Naive B cell (primary cell): ENCODE measurements at regions not wholly inside any gene's neighbourhood (a gene's known extent, or its start where the extent isn't known, plus 50 kb on each side); places are given as distances from the start of the nearest gene placed in this dataset.

Source experiments
- ATAC-seq, 2 donors: fragments of 150-1000 bp; cut with Tn5 transposase; 2 replicates each; pipeline ENCODE4 v1.10.0; 2021; ENCODE audit warnings: low read depth in 2 of 2, mild to moderate bottlenecking in 2 of 2, moderate library complexity in 2 of 2
- DNase-seq: peaks from one replicate; pipeline ENCODE4 v3.0.0; 2022
- H3K27ac Mint-ChIP-seq, 6 donors: one replicate each; pipeline ENCODE4 v1.8.0; 2020 to 2022; ENCODE audit warnings: mild to moderate bottlenecking in 6 of 6, mixed read lengths in 6 of 6, moderate library complexity in 5 of 6, inconsistent platforms in 2 of 6
- H3K27me3 Mint-ChIP-seq, 3 donors: one replicate each; pipeline ENCODE4 v1.8.0; 2021 to 2022; ENCODE audit warnings: mixed read lengths in 3 of 3, mild to moderate bottlenecking in 1 of 3
- H3K36me3 Mint-ChIP-seq, 2 donors: one replicate each; pipeline ENCODE4 v1.8.0; 2020 to 2022; ENCODE audit warnings: mixed read lengths in 2 of 2, inconsistent platforms in 1 of 2, mild to moderate bottlenecking in 1 of 2
- H3K4me1 Mint-ChIP-seq, 3 donors: one replicate each; pipeline ENCODE4 v1.8.0; 2020 to 2022; ENCODE audit warnings: mixed read lengths in 3 of 3, inconsistent platforms in 1 of 3, mild to moderate bottlenecking in 1 of 3, moderate library complexity in 1 of 3
- H3K4me3 Mint-ChIP-seq, 8 donors: one replicate each; pipeline ENCODE4 v1.8.0; 2020 to 2022; ENCODE audit warnings: mild to moderate bottlenecking in 8 of 8, mixed read lengths in 8 of 8, moderate library complexity in 8 of 8, inconsistent platforms in 2 of 8
- H3K9me3 Mint-ChIP-seq, 7 donors: one replicate each; pipeline ENCODE4 v1.8.0; 2020 to 2022; ENCODE audit warnings: mixed read lengths in 7 of 7, mild to moderate bottlenecking in 5 of 7, inconsistent platforms in 2 of 7, moderate library complexity in 1 of 7

GRCh38 chr7:17054206-17054605, 172.4 kb upstream of the AGR3 start:
- ATAC-seq (no peak), DNase-seq (no peak)
- no peaks in the 10 kb centered on the region for H3K27me3 Mint-ChIP-seq
- H3K9me3 Mint-ChIP-seq, result peaks cover 0 to 7% (median 0%) of the 10 kb centered on the region in 7 donors
- peaks cover 0 to 8% (median 0%) of the 10 kb centered on the region in 3 donors for H3K4me1 Mint-ChIP-seq
- no peaks in the 10 kb centered on the region for H3K36me3 Mint-ChIP-seq
- no peak overlapping the region for H3K27ac Mint-ChIP-seq
- no peak overlapping the region for H3K4me3 Mint-ChIP-seq

GRCh38 chr7:17054836-17055235, 173.1 kb upstream of the AGR3 start:
- Mint-ChIP-seq H3K4me3 (no peak overlapping the region), H3K27me3 (no peaks in the 10 kb centered on the region), H3K36me3 (no peaks in the 10 kb centered on the region), H3K27ac (no peak overlapping the region), H3K9me3 (peaks cover 0 to 7% (median 0%) of the 10 kb centered on the region in 7 donors), H3K4me1 (peaks cover 3 to 14% (median 3%) of the 10 kb centered on the region in 3 donors)
- ATAC-seq, result no peak
- no peak for DNase-seq

GRCh38 chr7:17055596-17055995, 173.8 kb upstream of the AGR3 start:
- Mint-ChIP-seq H3K27me3 (no peaks in the 10 kb centered on the region), H3K27ac (no peak overlapping the region), H3K4me3 (no peak overlapping the region), H3K36me3 (no peaks in the 10 kb centered on the region), H3K9me3 (peaks cover 0 to 7% (median 0%) of the 10 kb centered on the region in 7 donors), H3K4me1 (peaks cover 4 to 16% (median 4%) of the 10 kb centered on the region in 3 donors)
- DNase-seq (no peak), ATAC-seq (no peak)

GRCh38 chr7:17056491-17057142, 174.8 kb upstream of the AGR3 start:
- ATAC-seq, result no peak
- DNase-seq, result no peak
- H3K36me3 Mint-ChIP-seq, result no peaks in the 10 kb centered on the region
- no peaks in the 10 kb centered on the region for H3K27me3 Mint-ChIP-seq
- H3K27ac Mint-ChIP-seq, result no peak overlapping the region
- H3K9me3 Mint-ChIP-seq, result peaks cover 0 to 7% (median 0%) of the 10 kb centered on the region in 7 donors
- no peak overlapping the region for H3K4me3 Mint-ChIP-seq
- peaks cover 4 to 16% (median 4%) of the 10 kb centered on the region in 3 donors for H3K4me1 Mint-ChIP-seq

- ATAC-seq, result no peak
- Mint-ChIP-seq H3K36me3 (no peaks in the 10 kb centered on the region), H3K4me3 (no peak overlapping the region), H3K9me3 (peaks cover 0 to 4% (median 0%) of the 10 kb centered on the region in 7 donors), H3K4me1 (peaks cover 4 to 16% (median 4%) of the 10 kb centered on the region in 3 donors), H3K27me3 (no peaks in the 10 kb centered on the region), H3K27ac (no peak overlapping the region)
- no peak for DNase-seq
These were observed 175.3 kb upstream of the AGR3 start for GRCh38 chr7:17057143-17057509.

- Mint-ChIP-seq H3K4me3 (no peak overlapping the region), H3K27me3 (no peaks in the 10 kb centered on the region), H3K36me3 (no peaks in the 10 kb centered on the region), H3K9me3 (no peaks in the 10 kb centered on the region), H3K27ac (no peak overlapping the region), H3K4me1 (peaks cover 4 to 16% (median 4%) of the 10 kb centered on the region in 3 donors)
- ATAC-seq (peak in 1 of 2 donors; percentile 30), DNase-seq (no peak)
These were observed 176.8 kb upstream of the AGR3 start for GRCh38 chr7:17058568-17058967.

- Mint-ChIP-seq H3K27me3 (no peaks in the 10 kb centered on the region), H3K9me3 (no peaks in the 10 kb centered on the region), H3K27ac (no peak overlapping the region), H3K4me1 (peaks cover 4 to 16% (median 4%) of the 10 kb centered on the region in 3 donors), H3K4me3 (no peak overlapping the region), H3K36me3 (no peaks in the 10 kb centered on the region)
- DNase-seq (no peak), ATAC-seq (no peak)
These were observed 178.3 kb upstream of the AGR3 start for GRCh38 chr7:17060051-17060450.

GRCh38 chr7:17061443-17061842, 179.7 kb upstream of the AGR3 start:
- Mint-ChIP-seq H3K27me3 (no peaks in the 10 kb centered on the region), H3K4me1 (peaks cover 4 to 16% (median 4%) of the 10 kb centered on the region in 3 donors), H3K9me3 (no peaks in the 10 kb centered on the region), H3K27ac (no peak overlapping the region), H3K36me3 (no peaks in the 10 kb centered on the region), H3K4me3 (no peak overlapping the region)
- ATAC-seq (no peak), DNase-seq (no peak)

- Mint-ChIP-seq H3K27ac (no peak overlapping the region), H3K4me1 (peaks cover 4 to 16% (median 4%) of the 10 kb centered on the region in 3 donors), H3K27me3 (no peaks in the 10 kb centered on the region), H3K36me3 (no peaks in the 10 kb centered on the region), H3K4me3 (no peak overlapping the region), H3K9me3 (no peaks in the 10 kb centered on the region)
- ATAC-seq (no peak), DNase-seq (no peak)
These were observed 180.6 kb upstream of the AGR3 start for GRCh38 chr7:17062151-17063044.

GRCh38 chr7:17063045-17063383, 181.2 kb upstream of the AGR3 start:
- no peak overlapping the region for H3K27ac Mint-ChIP-seq
- no peaks in the 10 kb centered on the region for H3K36me3 Mint-ChIP-seq
- H3K9me3 Mint-ChIP-seq, result no peaks in the 10 kb centered on the region
- H3K4me1 Mint-ChIP-seq, result peaks cover 4 to 16% (median 4%) of the 10 kb centered on the region in 3 donors
- H3K4me3 Mint-ChIP-seq, result no peak overlapping the region
- ATAC-seq, result no peak
- H3K27me3 Mint-ChIP-seq, result no peaks in the 10 kb centered on the region
- no peak for DNase-seq

GRCh38 chr7:17067691-17068090, 185.9 kb upstream of the AGR3 start:
- no peaks in the 10 kb centered on the region for H3K36me3 Mint-ChIP-seq
- H3K27ac Mint-ChIP-seq, result no peak overlapping the region
- H3K4me3 Mint-ChIP-seq, result no peak overlapping the region

GRCh38 chr7:17069146-17069545, 187.4 kb upstream of the AGR3 start:
- DNase-seq, result no peak
- Mint-ChIP-seq H3K4me3 (no peak overlapping the region), H3K9me3 (no peaks in the 10 kb centered on the region), H3K4me1 (no peaks in the 10 kb centered on the region), H3K27ac (no peak overlapping the region), H3K27me3 (no peaks in the 10 kb centered on the region), H3K36me3 (no peaks in the 10 kb centered on the region)
- no peak for ATAC-seq

More at GRCh38 chr7:17067691-17068090, 185.9 kb upstream of the AGR3 start:
- no peaks in the 10 kb centered on the region for H3K4me1 Mint-ChIP-seq
- no peak for ATAC-seq
- H3K27me3 Mint-ChIP-seq, result no peaks in the 10 kb centered on the region
- DNase-seq, result no peak
- H3K9me3 Mint-ChIP-seq, result no peaks in the 10 kb centered on the region

GRCh38 chr7:17070231-17070708, 188.5 kb upstream of the AGR3 start:
- no peak for ATAC-seq
- Mint-ChIP-seq H3K36me3 (no peaks in the 10 kb centered on the region), H3K4me3 (no peak overlapping the region), H3K27me3 (no peaks in the 10 kb centered on the region), H3K27ac (no peak overlapping the region), H3K4me1 (no peaks in the 10 kb centered on the region), H3K9me3 (peaks cover 0 to 3% (median 0%) of the 10 kb centered on the region in 7 donors)
- DNase-seq, result no peak

- H3K4me1 Mint-ChIP-seq, result no peaks in the 10 kb centered on the region
- no peak overlapping the region for H3K27ac Mint-ChIP-seq
These were observed 190.1 kb upstream of the AGR3 start for GRCh38 chr7:17071866-17072265.

More at GRCh38 chr7:17071866-17072265, 190.1 kb upstream of the AGR3 start:
- no peak for DNase-seq
- Mint-ChIP-seq H3K36me3 (no peaks in the 10 kb centered on the region), H3K4me3 (no peak overlapping the region), H3K9me3 (peaks cover 0 to 3% (median 0%) of the 10 kb centered on the region in 7 donors), H3K27me3 (no peaks in the 10 kb centered on the region)
- no peak for ATAC-seq
